HepG2 (cell line): ENCODE measurements at regions not wholly inside any gene's neighbourhood (a gene's known extent, or its start where the extent isn't known, plus 50 kb on each side); places are given as distances from the start of the nearest gene placed in this dataset.

Experiments
- ATAC-seq: fragments of 200-7000 bp; cut with Tn5 transposase; 3 replicates; pipeline ENCODE4 v1.9.1; 2020; ENCODE audit warnings: mild to moderate bottlenecking, moderate library complexity
- BruUV-seq: library from RNA; stranded (reverse); fragments of 400-500 nt; replicated peaks from 2 replicates; lab custom pipeline; 2021; lab: Mats Ljungman, UMichigan
- CTCF ChIA-PET: fragments of 300-600 bp; formaldehyde crosslinking; extraction: SDS; loops from one replicate; lab custom pipeline; 2021; ENCODE audit warnings: low total read pairs, inconsistent platforms, low intra/inter-chr PET ratio; lab: Yijun Ruan, JAX
- POLR2A ChIA-PET: fragments of 350-600 bp; sonication (Branson Sonifier 250); formaldehyde crosslinking; loops from one replicate; lab custom pipeline; 2020; ENCODE audit warnings: antibody characterized with exemption, inconsistent platforms; lab: Yijun Ruan, JAX
- DNase-seq: peaks from one replicate; pipeline ENCODE4 v3.0.0-alpha.2; 2015; ENCODE audit warnings: low spot score
- FAIRE-seq: peaks from 3 replicates; lab custom pipeline; 2011; peaks lifted over from hg19 to GRCh38; lab: Jason Lieb, UNC
- H2AFZ ChIP-seq: one replicate; pipeline ENCODE4 v1.6.1; 2011; ENCODE audit warnings: low read length, inconsistent platforms
- H3K27ac ChIP-seq: fragments of 300-600 bp; 3 replicates; pipeline ENCODE4 v1.8.0; 2011; ENCODE audit warnings: mixed run types, mild to moderate bottlenecking, mixed read lengths, low read length, inconsistent platforms; ENCODE audit not compliant: insufficient read depth; ENCODE audit errors: extremely low read length
- H3K27me3 ChIP-seq, 2 experiments: fragments of 200-600 bp in 1 of 2; 2 replicates in 1 of 2; 3 replicates in 1 of 2; pipeline versions ENCODE4 v1.6.0 to v1.8.0; 2011; ENCODE audit warnings: low read length in 2 of 2, mild to moderate bottlenecking in 2 of 2, moderate library complexity in 2 of 2, inconsistent platforms in 1 of 2; ENCODE audit not compliant: insufficient read depth in 2 of 2, control insufficient read depth in 1 of 2
- H3K36me3 ChIP-seq, 2 experiments: fragments of 200-600 bp in 1 of 2; replicated peaks in 1 of 2; 2 replicates in 1 of 2; 3 replicates in 1 of 2; pipeline versions ENCODE4 v1.5.1 to v1.8.0; 2011; ENCODE audit warnings: low read length in 2 of 2, inconsistent platforms in 1 of 2; ENCODE audit not compliant: insufficient read depth in 2 of 2, control insufficient read depth in 1 of 2
- H3K4me1 ChIP-seq: 2 replicates; pipeline ENCODE4 v1.5.1; 2012; ENCODE audit warnings: low read length, inconsistent platforms; ENCODE audit not compliant: insufficient read depth
- H3K4me2 ChIP-seq: 2 replicates; pipeline ENCODE4 v1.6.0; 2011; ENCODE audit warnings: low read depth, low read length, inconsistent platforms
- H3K4me3 ChIP-seq, 3 experiments: fragments of 200-600 bp in 1 of 3; sonication (generic), shearing (Covaris generic) in 1 of 3; replicated peaks in 1 of 3; 2 replicates each; pipeline ENCODE4 v1.5.1; 2011 to 2016; ENCODE audit warnings: low read length in 3 of 3, inconsistent platforms in 2 of 3, low read depth in 2 of 3, mild to moderate bottlenecking in 2 of 3, control low read depth in 1 of 3, mixed read lengths in 1 of 3; ENCODE audit not compliant: insufficient read depth in 1 of 3
- H3K79me2 ChIP-seq: one replicate; pipeline ENCODE4 v1.6.1; 2011; ENCODE audit warnings: low read length, inconsistent platforms; ENCODE audit not compliant: insufficient read depth
- H3K9ac ChIP-seq: 2 replicates; pipeline ENCODE4 v1.6.0; 2011; ENCODE audit warnings: mild to moderate bottlenecking, low read depth, low read length, inconsistent platforms; ENCODE audit not compliant: insufficient read depth
- H3K9me3 ChIP-seq: 2 replicates; pipeline ENCODE4 v1.5.1; 2012; ENCODE audit warnings: mild to moderate bottlenecking, low read length
- H4K20me1 ChIP-seq: 2 replicates; pipeline ENCODE4 v1.6.0; 2011; ENCODE audit warnings: inconsistent platforms, mild to moderate bottlenecking, low read length, moderate library complexity; ENCODE audit not compliant: insufficient read depth
- BORCS8-MEF2B ChIP-seq: sonication (generic); formaldehyde crosslinking; IDR thresholded peaks from 2 replicates; pipeline ENCODE4 v1.8.0; 2022; ENCODE audit warnings: mild to moderate bottlenecking, missing genetic modification reagents
- EP300 ChIP-seq, 3 experiments: sonication (generic) in 1 of 3; formaldehyde crosslinking in 1 of 3; IDR thresholded peaks; 2 replicates each; pipeline versions ENCODE4 v1.5.1 to v1.6.1; 2011 to 2020; ENCODE audit warnings: low read depth in 2 of 3, low read length in 2 of 3, borderline replicate concordance in 1 of 3, improper control_type of control experiment in 1 of 3, mild to moderate bottlenecking in 1 of 3, missing genetic modification reagents in 1 of 3, moderate library complexity in 1 of 3
- FOXM1 ChIP-seq: sonication (generic); formaldehyde crosslinking; IDR thresholded peaks from 2 replicates; pipeline ENCODE4 v1.5.0; 2020; ENCODE audit warnings: missing genetic modification reagents
- HIVEP1 ChIP-seq: sonication (generic); formaldehyde crosslinking; IDR thresholded peaks from 2 replicates; pipeline ENCODE4 v1.4.0; 2020; ENCODE audit warnings: mild to moderate bottlenecking, missing genetic modification reagents
- MAFK ChIP-seq, 2 experiments: IDR thresholded peaks in 1 of 2; conservative IDR thresholded peaks in 1 of 2; 2 replicates each; pipeline ENCODE4 v1.6.1; 2011; ENCODE audit warnings: improper control_type of control experiment in 2 of 2, low read length in 2 of 2
- NRL ChIP-seq: sonication (generic); formaldehyde crosslinking; IDR thresholded peaks from 2 replicates; pipeline ENCODE4 v1.5.0; 2020; ENCODE audit warnings: missing genetic modification reagents, mild to moderate bottlenecking, moderate library complexity, borderline replicate concordance
- ZBTB1 ChIP-seq: sonication (generic); formaldehyde crosslinking; IDR thresholded peaks from 2 replicates; pipeline ENCODE4 v1.4.0; 2020; ENCODE audit warnings: missing genetic modification reagents, borderline replicate concordance
- ZFP37 ChIP-seq: sonication (generic); formaldehyde crosslinking; IDR thresholded peaks from 2 replicates; pipeline ENCODE4 v1.4.0; 2020; ENCODE audit warnings: missing genetic modification reagents, borderline replicate concordance
- ZNF335 ChIP-seq: sonication (generic); formaldehyde crosslinking; IDR thresholded peaks from 2 replicates; pipeline ENCODE4 v1.4.0; 2020; ENCODE audit warnings: missing genetic modification reagents
- ZNF83 ChIP-seq: sonication (generic); formaldehyde crosslinking; IDR thresholded peaks from 2 replicates; pipeline ENCODE4 v1.4.0; 2020; ENCODE audit warnings: missing genetic modification reagents, mild to moderate bottlenecking, borderline replicate concordance
- in situ Hi-C: cut with HindIII; loops from 2 replicates; pipeline ENCODE4 v1.10.0; 2017; ENCODE audit warnings: low pct_unique_long_range_greater_than_20kb; ENCODE audit not compliant: extremely low pct_ligation_motif_present
- intact Hi-C: fragments of 100-400 bp; cut with micrococcal nuclease; formaldehyde crosslinking; loops from one replicate; pipeline ENCODE4 v1.10.0; 2022; ENCODE audit not compliant: unreplicated experiment
- TF ChIP-seq, protein P1 (sequence below): sonication (generic); formaldehyde crosslinking; IDR thresholded peaks from 2 replicates; pipeline ENCODE4 v1.4.0; 2020; ENCODE audit warnings: missing genetic modification reagents
- TF ChIP-seq, protein P2 (sequence below): fragments of 450-650 bp; IDR thresholded peaks from 2 replicates; pipeline ENCODE4 v1.6.1; 2017

DNA sequence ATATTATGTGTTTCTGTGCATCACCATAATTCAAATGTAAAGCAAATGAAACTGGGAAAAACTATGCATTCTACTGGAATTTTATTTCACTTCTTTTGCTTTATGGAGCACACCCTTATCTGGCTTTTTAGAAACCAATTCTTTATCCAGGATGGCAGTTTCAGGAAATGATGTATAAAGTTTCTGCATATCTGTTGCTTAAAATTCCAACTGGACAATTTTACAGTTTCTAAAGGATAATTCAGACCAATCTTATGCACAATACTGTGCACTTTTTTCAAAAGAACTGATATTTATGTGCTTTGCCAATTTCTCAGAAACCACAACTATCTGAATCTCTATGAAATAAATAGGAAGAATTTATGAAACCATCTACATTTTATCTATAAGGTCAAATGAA is 246.5 kb upstream of the MIR17HG start:
- POLR2A ChIA-PET = no interaction called here
- CTCF ChIA-PET = no interaction called here
- no TSS peak for BruUV-seq

More for the DNA sequence above, 246.5 kb upstream of the MIR17HG start:
- Histone ChIP-seq H3K79me2 (no peaks in the 10 kb centered on the region), H3K9ac (no peak overlapping the region), H3K27ac (no peak overlapping the region), H3K9me3 (no peaks in the 10 kb centered on the region), H3K4me3 (no peak overlapping the region), H2AFZ (no peak overlapping the region), H3K4me2 (no peak overlapping the region), H4K20me1 (no peaks in the 10 kb centered on the region), H3K36me3 (no peaks in the 10 kb centered on the region), H3K27me3 (no peaks in the 10 kb centered on the region), H3K4me1 (no peaks in the 10 kb centered on the region)
- no peak for DNase-seq
- no peak for ATAC-seq
- no peak for TF ChIP-seq ZBTB1 (CRISPR knock-in tag)
- TF ChIP-seq, protein P1, sequence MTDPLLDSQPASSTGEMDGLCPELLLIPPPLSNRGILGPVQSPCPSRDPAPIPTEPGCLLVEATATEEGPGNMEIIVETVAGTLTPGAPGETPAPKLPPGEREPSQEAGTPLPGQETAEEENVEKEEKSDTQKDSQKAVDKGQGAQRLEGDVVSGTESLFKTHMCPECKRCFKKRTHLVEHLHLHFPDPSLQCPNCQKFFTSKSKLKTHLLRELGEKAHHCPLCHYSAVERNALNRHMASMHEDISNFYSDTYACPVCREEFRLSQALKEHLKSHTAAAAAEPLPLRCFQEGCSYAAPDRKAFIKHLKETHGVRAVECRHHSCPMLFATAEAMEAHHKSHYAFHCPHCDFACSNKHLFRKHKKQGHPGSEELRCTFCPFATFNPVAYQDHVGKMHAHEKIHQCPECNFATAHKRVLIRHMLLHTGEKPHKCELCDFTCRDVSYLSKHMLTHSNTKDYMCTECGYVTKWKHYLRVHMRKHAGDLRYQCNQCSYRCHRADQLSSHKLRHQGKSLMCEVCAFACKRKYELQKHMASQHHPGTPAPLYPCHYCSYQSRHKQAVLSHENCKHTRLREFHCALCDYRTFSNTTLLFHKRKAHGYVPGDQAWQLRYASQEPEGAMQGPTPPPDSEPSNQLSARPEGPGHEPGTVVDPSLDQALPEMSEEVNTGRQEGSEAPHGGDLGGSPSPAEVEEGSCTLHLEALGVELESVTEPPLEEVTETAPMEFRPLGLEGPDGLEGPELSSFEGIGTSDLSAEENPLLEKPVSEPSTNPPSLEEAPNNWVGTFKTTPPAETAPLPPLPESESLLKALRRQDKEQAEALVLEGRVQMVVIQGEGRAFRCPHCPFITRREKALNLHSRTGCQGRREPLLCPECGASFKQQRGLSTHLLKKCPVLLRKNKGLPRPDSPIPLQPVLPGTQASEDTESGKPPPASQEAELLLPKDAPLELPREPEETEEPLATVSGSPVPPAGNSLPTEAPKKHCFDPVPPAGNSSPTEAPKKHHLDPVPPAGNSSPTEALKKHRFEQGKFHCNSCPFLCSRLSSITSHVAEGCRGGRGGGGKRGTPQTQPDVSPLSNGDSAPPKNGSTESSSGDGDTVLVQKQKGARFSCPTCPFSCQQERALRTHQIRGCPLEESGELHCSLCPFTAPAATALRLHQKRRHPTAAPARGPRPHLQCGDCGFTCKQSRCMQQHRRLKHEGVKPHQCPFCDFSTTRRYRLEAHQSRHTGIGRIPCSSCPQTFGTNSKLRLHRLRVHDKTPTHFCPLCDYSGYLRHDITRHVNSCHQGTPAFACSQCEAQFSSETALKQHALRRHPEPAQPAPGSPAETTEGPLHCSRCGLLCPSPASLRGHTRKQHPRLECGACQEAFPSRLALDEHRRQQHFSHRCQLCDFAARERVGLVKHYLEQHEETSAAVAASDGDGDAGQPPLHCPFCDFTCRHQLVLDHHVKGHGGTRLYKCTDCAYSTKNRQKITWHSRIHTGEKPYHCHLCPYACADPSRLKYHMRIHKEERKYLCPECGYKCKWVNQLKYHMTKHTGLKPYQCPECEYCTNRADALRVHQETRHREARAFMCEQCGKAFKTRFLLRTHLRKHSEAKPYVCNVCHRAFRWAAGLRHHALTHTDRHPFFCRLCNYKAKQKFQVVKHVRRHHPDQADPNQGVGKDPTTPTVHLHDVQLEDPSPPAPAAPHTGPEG (CRISPR knock-in tag) = no peak
- no peak for TF ChIP-seq ZNF335
- no peak for TF ChIP-seq EP300 (IDR thresholded peaks at IDR 0.05; ENCODE audit: low read depth in 2 of 2, low read length in 2 of 2)
- no peak for TF ChIP-seq EP300 (CRISPR knock-in tag; IDR thresholded peaks at IDR 0.05; ENCODE audit: borderline replicate concordance)
- no peak for TF ChIP-seq BORCS8-MEF2B
- no peak for TF ChIP-seq MAFK (conservative IDR thresholded peaks at IDR 0.05 in 1 of 2, IDR thresholded peaks at IDR 0.05 in 1 of 2; ENCODE audit: low read length in 2 of 2)
- no peak for TF ChIP-seq NRL (CRISPR knock-in tag)
- TF ChIP-seq, protein P2, sequence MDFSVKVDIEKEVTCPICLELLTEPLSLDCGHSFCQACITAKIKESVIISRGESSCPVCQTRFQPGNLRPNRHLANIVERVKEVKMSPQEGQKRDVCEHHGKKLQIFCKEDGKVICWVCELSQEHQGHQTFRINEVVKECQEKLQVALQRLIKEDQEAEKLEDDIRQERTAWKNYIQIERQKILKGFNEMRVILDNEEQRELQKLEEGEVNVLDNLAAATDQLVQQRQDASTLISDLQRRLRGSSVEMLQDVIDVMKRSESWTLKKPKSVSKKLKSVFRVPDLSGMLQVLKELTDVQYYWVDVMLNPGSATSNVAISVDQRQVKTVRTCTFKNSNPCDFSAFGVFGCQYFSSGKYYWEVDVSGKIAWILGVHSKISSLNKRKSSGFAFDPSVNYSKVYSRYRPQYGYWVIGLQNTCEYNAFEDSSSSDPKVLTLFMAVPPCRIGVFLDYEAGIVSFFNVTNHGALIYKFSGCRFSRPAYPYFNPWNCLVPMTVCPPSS = no peak
- TF ChIP-seq HIVEP1 (CRISPR knock-in tag) = no peak
- TF ChIP-seq ZNF83 (CRISPR knock-in tag) = no peak
- TF ChIP-seq FOXM1 (CRISPR knock-in tag) = no peak
- TF ChIP-seq ZFP37 (CRISPR knock-in tag) = no peak
- intact Hi-C loops = no loop called here
- FAIRE-seq = no peak
- in situ Hi-C loops = no loop called here
